GM18511 (cell line): ENCODE measurements at regions not wholly inside any gene's neighbourhood (a gene's known extent, or its start where the extent isn't known, plus 50 kb on each side); places are given as distances from the start of the nearest gene placed in this dataset.

Source experiments
- ATAC-seq: cut with Tn5 transposase; IDR thresholded peaks from one replicate; pipeline ENCODE4 v1.9.1; 2021; ENCODE audit warnings: mild to moderate bottlenecking, moderate library complexity; ENCODE audit not compliant: unreplicated experiment

DNA sequence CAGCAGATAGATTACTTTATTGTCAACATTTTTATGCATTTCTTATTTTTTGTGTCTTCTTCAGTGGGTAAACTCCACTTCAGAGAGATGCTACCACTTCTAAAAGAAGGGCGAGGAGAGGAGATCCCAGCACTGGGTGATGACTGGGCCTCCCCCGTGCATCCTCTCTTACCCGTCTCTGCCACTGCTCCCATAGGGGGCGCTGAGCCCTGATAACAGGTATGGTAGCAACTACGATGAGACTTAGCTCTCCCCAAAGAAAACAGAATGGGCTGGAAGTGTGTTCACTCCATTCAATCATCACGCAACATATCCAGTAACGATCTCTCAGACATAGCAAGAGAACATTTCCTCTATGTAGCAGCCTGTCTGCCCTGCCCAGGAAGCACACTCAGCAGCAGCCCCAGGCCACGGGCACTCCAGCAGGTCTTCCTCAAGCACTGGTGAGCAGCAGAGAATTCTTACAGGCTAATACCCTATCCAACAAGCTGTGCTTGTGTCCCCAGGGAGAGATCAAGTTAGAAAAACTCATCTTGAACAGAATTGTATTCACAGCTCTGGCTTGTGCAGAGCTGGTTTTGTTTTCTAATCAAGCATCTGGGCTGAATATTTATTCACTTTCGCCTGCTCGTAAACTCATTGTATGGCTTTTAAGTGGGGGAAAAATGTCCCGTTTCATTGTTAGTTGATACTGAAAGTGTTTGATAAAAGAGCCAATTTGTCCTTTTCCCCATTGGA lies 533.1 kb upstream of the CDH4 start:
- ATAC-seq, result no peak

- ATAC-seq, result no peak
Measured at GRCh38 chr20:60725311-60725906, 526.7 kb upstream of the CDH4 start.

- no peak for ATAC-seq
Measured at GRCh38 chr20:60727425-60727824, 524.6 kb upstream of the CDH4 start.

GRCh38 chr20:60728705-60729104 lies 523.4 kb upstream of the CDH4 start:
- no peak for ATAC-seq

- no peak for ATAC-seq
Measured at GRCh38 chr20:60729135-60729900, 522.7 kb upstream of the CDH4 start.

DNA sequence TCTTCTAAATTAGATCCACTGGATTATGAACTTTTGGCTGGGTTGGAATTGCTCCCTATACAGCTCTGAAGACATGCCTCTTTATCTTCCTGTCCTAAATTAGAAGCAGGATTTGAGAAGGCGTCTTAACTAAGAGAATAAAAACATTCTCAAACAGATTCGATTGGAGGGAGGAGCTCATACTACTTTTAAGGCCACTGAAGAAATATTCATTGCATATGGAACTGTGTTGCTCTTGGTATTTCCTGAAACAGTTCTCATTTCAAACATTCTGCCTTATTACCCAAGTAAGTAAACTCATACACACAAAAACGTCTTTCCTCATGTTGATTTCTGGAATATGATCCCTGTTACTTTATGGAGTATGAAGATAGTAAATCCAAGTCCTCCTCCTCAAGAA lies 519.7 kb upstream of the CDH4 start:
- no peak for ATAC-seq

DNA sequence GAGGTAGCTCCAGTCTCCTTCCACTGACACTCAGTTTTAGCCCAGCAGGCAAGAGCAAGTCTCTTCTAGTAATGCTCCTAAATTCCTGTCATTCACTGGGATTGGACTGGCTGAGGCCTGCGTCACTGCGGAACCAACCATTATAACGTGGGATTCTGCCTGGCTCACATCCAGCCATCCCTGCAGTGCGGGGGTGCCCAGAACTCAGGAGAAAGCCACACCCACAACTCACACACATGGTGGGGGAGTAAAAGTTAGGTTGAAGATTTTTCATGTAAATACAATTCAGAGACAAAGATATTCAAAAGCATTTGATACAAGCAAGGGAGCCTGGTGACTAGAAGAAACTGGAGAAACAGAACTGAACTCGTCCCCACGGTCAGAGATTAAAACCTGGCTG lies 504.0 kb upstream of the CDH4 start:
- ATAC-seq, result no peak

- no peak for ATAC-seq
Measured at GRCh38 chr20:60749804-60750602, 502.1 kb upstream of the CDH4 start.

- ATAC-seq, result no peak
Measured at GRCh38 chr20:60750909-60751308, 501.2 kb upstream of the CDH4 start.

- no peak for ATAC-seq
Measured at GRCh38 chr20:60751826-60752225, 500.2 kb upstream of the CDH4 start.

DNA sequence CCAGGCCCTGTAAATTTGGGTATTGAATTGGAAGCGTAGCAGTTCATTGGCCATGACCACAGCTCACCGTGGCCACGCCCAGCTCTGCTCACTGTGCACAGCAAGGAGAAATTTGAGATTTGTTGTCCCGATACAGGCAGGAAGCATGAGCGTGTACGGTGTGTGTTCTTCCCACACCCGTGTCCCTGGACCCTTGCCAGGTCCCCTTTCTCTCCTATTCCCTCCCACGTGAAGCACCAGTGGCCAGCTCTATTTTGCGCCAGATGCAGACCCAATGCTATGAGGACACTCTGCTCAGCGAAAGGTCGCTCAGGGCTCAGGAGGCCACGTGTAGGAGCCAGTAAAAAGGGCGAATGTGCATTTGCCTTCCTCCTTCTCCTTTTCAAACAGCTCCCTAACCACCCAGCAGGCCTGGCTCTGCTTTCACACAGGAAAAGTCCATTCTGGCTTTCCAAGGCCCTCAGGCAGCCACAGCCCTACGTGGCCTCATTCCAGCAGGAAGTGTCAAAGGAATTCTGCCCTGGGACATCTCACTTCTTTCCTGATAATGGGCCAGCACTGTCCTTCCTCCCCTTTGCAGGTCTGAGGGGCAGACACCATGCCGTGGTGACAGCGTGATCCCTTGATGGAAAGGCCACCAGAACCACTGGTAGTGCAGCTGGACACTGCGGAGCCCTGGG lies 499.2 kb upstream of the CDH4 start:
- no peak for ATAC-seq

DNA sequence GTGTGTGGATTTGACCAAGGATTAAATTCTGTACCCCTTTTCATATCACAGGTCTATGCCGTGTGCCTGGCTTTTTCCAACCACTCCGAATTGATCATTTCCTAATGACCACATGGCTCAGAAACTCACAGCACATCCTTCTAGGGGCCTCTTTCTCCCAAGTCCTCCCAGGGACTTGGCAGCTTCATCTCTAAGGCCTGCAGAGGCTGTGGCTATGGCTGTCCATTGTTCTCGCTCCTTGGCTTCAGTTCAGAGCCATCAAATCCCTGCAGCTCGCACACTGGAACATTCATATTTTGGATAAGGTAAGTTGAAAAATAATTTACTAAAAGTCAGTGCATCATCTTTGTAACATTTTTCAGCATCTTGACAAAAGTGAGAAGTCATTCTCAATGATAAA lies 497.2 kb upstream of the CDH4 start:
- no peak for ATAC-seq

- no peak for ATAC-seq
Measured at GRCh38 chr20:60759651-60760050, 492.4 kb upstream of the CDH4 start.

- ATAC-seq, result no peak
Measured at GRCh38 chr20:60760256-60761000, 491.6 kb upstream of the CDH4 start.

- ATAC-seq, result no peak
Measured at GRCh38 chr20:60761056-60761455, 491.0 kb upstream of the CDH4 start.

DNA sequence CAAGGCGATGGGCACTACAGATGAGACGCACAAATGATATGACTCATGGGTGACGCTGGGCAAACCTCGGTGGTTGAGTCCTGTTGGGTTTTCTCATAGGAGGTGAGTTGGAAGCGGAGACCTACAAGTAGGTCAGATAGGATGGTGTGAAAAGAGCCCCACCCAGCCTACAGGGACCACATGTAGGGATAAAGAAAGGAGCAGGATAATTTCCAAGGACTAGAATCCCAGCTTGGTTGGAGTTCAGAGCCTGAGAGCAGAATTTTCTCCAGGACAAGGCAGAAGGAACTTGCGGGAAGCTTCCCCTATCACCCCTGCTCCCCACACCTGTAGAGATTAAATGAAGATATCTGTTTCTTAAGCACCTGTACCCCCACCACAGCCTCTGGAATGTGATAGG lies 489.7 kb upstream of the CDH4 start:
- no peak for ATAC-seq

DNA sequence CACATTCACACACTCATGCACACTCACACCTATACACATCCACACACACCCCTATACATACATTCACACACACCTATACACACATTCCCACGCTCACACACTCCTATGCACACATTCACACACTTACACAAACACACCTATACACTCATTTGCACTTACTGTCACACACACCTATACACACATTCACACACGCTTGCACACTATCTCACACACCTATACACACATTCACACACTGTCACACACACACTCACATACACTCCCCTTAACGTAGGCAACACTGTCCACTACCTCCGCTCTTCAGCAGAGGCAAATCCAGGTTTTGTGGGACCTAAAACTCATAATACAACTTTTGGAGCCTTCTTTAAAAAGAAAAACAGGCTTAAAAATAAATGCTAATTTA lies 487.7 kb upstream of the CDH4 start:
- ATAC-seq, result no peak

GRCh38 chr20:60764771-60765170 lies 487.3 kb upstream of the CDH4 start:
- no peak for ATAC-seq

DNA sequence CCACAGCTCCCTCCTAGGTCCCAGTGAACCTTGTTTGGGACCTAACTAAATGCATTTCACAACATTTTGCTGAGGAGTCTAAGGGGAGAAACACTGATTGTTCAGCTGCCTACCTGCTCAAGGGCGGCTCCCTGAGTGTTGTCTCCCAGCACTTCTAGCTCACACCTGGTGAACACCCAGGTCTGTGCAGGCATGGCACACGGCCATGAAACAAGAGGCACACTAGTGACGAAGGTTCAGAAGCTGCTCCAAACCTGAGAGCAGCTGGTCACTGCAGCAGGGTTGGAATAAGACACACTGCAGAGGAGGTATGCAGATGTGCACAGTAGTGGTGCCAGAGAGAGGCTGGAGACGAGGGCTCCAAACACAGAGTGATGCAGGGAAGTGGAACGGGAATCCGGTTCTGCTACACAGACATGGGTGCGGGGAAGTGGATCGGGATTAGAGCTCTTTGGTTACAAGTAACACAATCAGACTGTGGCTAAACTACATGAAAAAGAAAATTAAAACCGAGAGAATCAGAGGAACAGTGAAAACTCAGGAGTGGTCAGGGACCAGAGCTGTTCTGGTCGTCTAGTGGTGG lies 486.1 kb upstream of the CDH4 start:
- no peak for ATAC-seq

- no peak for ATAC-seq
Measured at GRCh38 chr20:60768216-60768615, 483.8 kb upstream of the CDH4 start.
